WTC11 (cell line): ENCODE measurements at regions not wholly inside any gene's neighbourhood (a gene's known extent, or its start where the extent isn't known, plus 50 kb on each side); places are given as distances from the start of the nearest gene placed in this dataset.

Source experiments
- ATAC-seq: fragments of 200-7000 bp; cut with Tn5 transposase; 2 replicates; pipeline ENCODE4 v1.10.0; 2021; ENCODE audit warnings: mild to moderate bottlenecking, moderate library complexity
- CTCF ChIA-PET: fragments of 300-600 bp; sonication (Branson Sonifier 250); formaldehyde crosslinking; loops from one replicate; lab custom pipeline; 2021; ENCODE audit warnings: antibody characterized with exemption; lab: Charles Lee
- POLR2A ChIA-PET: fragments of 350-600 bp; sonication (Branson Sonifier 250); formaldehyde crosslinking; loops from one replicate; lab custom pipeline; 2021; ENCODE audit warnings: antibody characterized with exemption; lab: Charles Lee
- DNase-seq: peaks from one replicate; pipeline ENCODE4 v3.0.0; 2021; ENCODE audit warnings: low spot score
- H3K27ac Mint-ChIP-seq: 2 replicates; pipeline ENCODE4 v1.8.0; 2021; ENCODE audit warnings: mixed read lengths
- H3K27me3 Mint-ChIP-seq: 2 replicates; pipeline ENCODE4 v1.8.0; 2021; ENCODE audit warnings: low read depth, mild to moderate bottlenecking, moderate library complexity, mixed read lengths
- H3K36me3 Mint-ChIP-seq: 2 replicates; pipeline ENCODE4 v1.8.0; 2021; ENCODE audit warnings: mixed read lengths
- H3K4me1 Mint-ChIP-seq: 2 replicates; pipeline ENCODE4 v1.8.0; 2022; ENCODE audit warnings: mixed read lengths
- H3K4me3 Mint-ChIP-seq: 2 replicates; pipeline ENCODE4 v1.8.0; 2021; ENCODE audit warnings: mild to moderate bottlenecking, moderate library complexity, mixed read lengths
- H3K9me3 Mint-ChIP-seq: 2 replicates; pipeline ENCODE4 v1.8.0; 2021; ENCODE audit warnings: mixed read lengths
- AFF4 ChIP-seq: sonication (generic); formaldehyde crosslinking; IDR thresholded peaks from 2 replicates; pipeline ENCODE4 v1.8.1; 2023; ENCODE audit warnings: mild to moderate bottlenecking, missing genetic modification reagents, borderline replicate concordance
- ATF1 ChIP-seq: sonication (generic); formaldehyde crosslinking; IDR thresholded peaks from 2 replicates; pipeline ENCODE4 v1.8.1; 2023; ENCODE audit warnings: mild to moderate bottlenecking, moderate library complexity, missing genetic modification reagents
- ATF2 ChIP-seq: sonication (generic); formaldehyde crosslinking; IDR thresholded peaks from 2 replicates; pipeline ENCODE4 v1.8.1; 2022; ENCODE audit warnings: low read depth, missing genetic modification reagents, borderline replicate concordance
- ATF3 ChIP-seq: sonication (generic); formaldehyde crosslinking; conservative IDR thresholded peaks from 2 replicates; pipeline ENCODE4 v1.8.1; 2022; ENCODE audit warnings: mild to moderate bottlenecking, missing genetic modification reagents
- CREM ChIP-seq: sonication (generic); formaldehyde crosslinking; IDR thresholded peaks from 2 replicates; pipeline ENCODE4 v1.8.1; 2022; ENCODE audit warnings: mild to moderate bottlenecking, missing genetic modification reagents, moderate library complexity
- ELF4 ChIP-seq: sonication (generic); formaldehyde crosslinking; IDR thresholded peaks from 2 replicates; pipeline ENCODE4 v1.8.1; 2022; ENCODE audit warnings: low read depth, mild to moderate bottlenecking, moderate library complexity, missing genetic modification reagents
- FOXK1 ChIP-seq: sonication (generic); formaldehyde crosslinking; IDR thresholded peaks from 2 replicates; pipeline ENCODE4 v1.8.0; 2022; ENCODE audit warnings: mild to moderate bottlenecking, moderate library complexity, missing genetic modification reagents
- GRHL2 ChIP-seq: fragments of 250-450 bp; sonication (Bioruptor Pico); IDR thresholded peaks from 2 replicates; pipeline ENCODE4 v1.8.0; 2022; ENCODE audit warnings: mild to moderate bottlenecking, moderate library complexity; ENCODE audit not compliant: insufficient replicate concordance, severe bottlenecking
- JUN ChIP-seq: sonication (generic); formaldehyde crosslinking; IDR thresholded peaks from 2 replicates; pipeline ENCODE4 v1.8.0; 2023; ENCODE audit warnings: mild to moderate bottlenecking, missing genetic modification reagents
- NFATC4 ChIP-seq: fragments of 250-450 bp; sonication (Bioruptor Pico); IDR thresholded peaks from 2 replicates; pipeline ENCODE4 v1.9.0; 2021; ENCODE audit warnings: mild to moderate bottlenecking
- NR1H2 ChIP-seq: sonication (generic); formaldehyde crosslinking; IDR thresholded peaks from 2 replicates; pipeline ENCODE4 v1.9.0; 2021; ENCODE audit warnings: mild to moderate bottlenecking, moderate library complexity, missing genetic modification reagents
- NR3C1 ChIP-seq: sonication (generic); formaldehyde crosslinking; conservative IDR thresholded peaks from 2 replicates; pipeline ENCODE4 v1.8.1; 2023; ENCODE audit warnings: low read depth, mild to moderate bottlenecking, missing genetic modification reagents
- OVOL2 ChIP-seq: fragments of 250-450 bp; sonication (Bioruptor Pico); IDR thresholded peaks from 2 replicates; pipeline ENCODE4 v1.9.0; 2021; ENCODE audit warnings: mild to moderate bottlenecking, borderline replicate concordance
- PRDM15 ChIP-seq: sonication (generic); formaldehyde crosslinking; IDR thresholded peaks from 2 replicates; pipeline ENCODE4 v1.8.0; 2022; ENCODE audit warnings: missing genetic modification reagents
- PREB ChIP-seq: sonication (generic); formaldehyde crosslinking; IDR thresholded peaks from 2 replicates; pipeline ENCODE4 v1.8.1; 2022; ENCODE audit warnings: mild to moderate bottlenecking, missing genetic modification reagents, moderate library complexity, borderline replicate concordance
- SMAD3 ChIP-seq: sonication (generic); formaldehyde crosslinking; IDR thresholded peaks from 2 replicates; pipeline ENCODE4 v1.8.0; 2022; ENCODE audit warnings: missing genetic modification reagents, mild to moderate bottlenecking, borderline replicate concordance
- TCF7 ChIP-seq: sonication (generic); formaldehyde crosslinking; IDR thresholded peaks from 2 replicates; pipeline ENCODE4 v1.8.0; 2022; ENCODE audit warnings: mild to moderate bottlenecking, low read depth, missing genetic modification reagents, moderate library complexity
- TEAD4 ChIP-seq: sonication (generic); formaldehyde crosslinking; IDR thresholded peaks from 2 replicates; pipeline ENCODE4 v1.8.0; 2022; ENCODE audit warnings: mild to moderate bottlenecking, missing genetic modification reagents
- ZNF263 ChIP-seq: sonication (generic); formaldehyde crosslinking; IDR thresholded peaks from 2 replicates; pipeline ENCODE4 v1.8.1; 2022; ENCODE audit warnings: low read depth, mild to moderate bottlenecking, moderate library complexity, missing genetic modification reagents
- ZNF281 ChIP-seq: sonication (generic); formaldehyde crosslinking; IDR thresholded peaks from 2 replicates; pipeline ENCODE4 v1.8.0; 2023; ENCODE audit warnings: mild to moderate bottlenecking, missing genetic modification reagents
- ZNF396 ChIP-seq: fragments of 250-450 bp; sonication (Bioruptor Pico); IDR thresholded peaks from 2 replicates; pipeline ENCODE4 v1.8.0; 2021; ENCODE audit warnings: mild to moderate bottlenecking, moderate library complexity, borderline replicate concordance

- Mint-ChIP-seq H3K27me3 (no peaks in the 10 kb centered on the region), H3K4me1 (no peaks in the 10 kb centered on the region), H3K4me3 (no peak overlapping the region)
- CTCF ChIA-PET = no interaction called here
- no peak for ATAC-seq
- TF ChIP-seq ATF1 (CRISPR knock-in tag) = no peak
- TF ChIP-seq TEAD4 (CRISPR knock-in tag) = no peak
- no peak for TF ChIP-seq ZNF281 (CRISPR knock-in tag)
- no peak for TF ChIP-seq ZNF396 (CRISPR knock-in tag)
- TF ChIP-seq ZNF263 (CRISPR knock-in tag) = no peak
- no peak for TF ChIP-seq FOXK1 (CRISPR knock-in tag)
- TF ChIP-seq, all 79 proteins: peak for 0
- POLR2A ChIA-PET = no interaction called here
- H3K9me3 Mint-ChIP-seq = no peaks in the 10 kb centered on the region
- H3K36me3 Mint-ChIP-seq = no peaks in the 10 kb centered on the region
- H3K27ac Mint-ChIP-seq = no peak overlapping the region
- DNase-seq = no peak
These were observed 283.0 kb upstream of the PRKD1 start for GRCh38 chr14:30210630-30211029.

- ChIA-PET CTCF (no interaction called here), POLR2A (no interaction called here)
- DNase-seq (no peak), ATAC-seq (no peak)
- Mint-ChIP-seq H3K4me1 (no peaks in the 10 kb centered on the region), H3K36me3 (no peaks in the 10 kb centered on the region), H3K27ac (no peak overlapping the region), H3K9me3 (no peaks in the 10 kb centered on the region), H3K27me3 (no peaks in the 10 kb centered on the region), H3K4me3 (no peak overlapping the region)
- TF ChIP-seq OVOL2 (CRISPR knock-in tag) (no peak), SMAD3 (no peak), JUN (no peak), NR1H2 (CRISPR knock-in tag) (no peak), TCF7 (CRISPR knock-in tag) (no peak), PRDM15 (CRISPR knock-in tag) (no peak), GRHL2 (CRISPR knock-in tag) (no peak), ATF3 (CRISPR knock-in tag) (no peak), CREM (no peak), NFATC4 (CRISPR knock-in tag) (no peak), ELF4 (no peak), AFF4 (CRISPR knock-in tag) (no peak), NR3C1 (CRISPR knock-in tag) (no peak), ATF2 (CRISPR knock-in tag) (no peak), PREB (no peak)
These were observed 283.7 kb upstream of the PRKD1 start for GRCh38 chr14:30211326-30211725.
